Uterus (tissue), 2 donors: ENCODE measurements at regions not wholly inside any gene's neighbourhood (a gene's known extent, or its start where the extent isn't known, plus 50 kb on each side); places are given as distances from the start of the nearest gene placed in this dataset.

Experiments used
- CTCF ChIP-seq, 4 experiments: fragments of 200-600 bp in 2 of 4; fragments of 450-650 bp in 2 of 4; sonication (generic) in 2 of 4; IDR thresholded peaks; one replicate each; pipeline ENCODE4 v1.5.1; 2016 to 2019; ENCODE audit warnings: antibody characterized with exemption in 4 of 4, mild to moderate bottlenecking in 2 of 4, moderate library complexity in 1 of 4
- POLR2A ChIP-seq, 2 donors: fragments of 450-650 bp; IDR thresholded peaks; one replicate each; pipeline ENCODE4 v1.6.1; 2016; ENCODE audit warnings: antibody characterized with exemption in 2 of 2, mild to moderate bottlenecking in 1 of 2, moderate library complexity in 1 of 2

GRCh38 chr3:152204218-152204617 is 64.5 kb upstream of the MBNL1 start:
- TF ChIP-seq CTCF (IDR thresholded peaks at IDR 0.05) (no peak), POLR2A (IDR thresholded peaks at IDR 0.05) (no peak)
